Right atrium auricular region (tissue), 2 donors: ENCODE measurements at regions not wholly inside any gene's neighbourhood (a gene's known extent, or its start where the extent isn't known, plus 50 kb on each side); places are given as distances from the start of the nearest gene placed in this dataset.

Source experiments
- DNase-seq: peaks from one replicate; pipeline ENCODE4 v3.0.0-alpha.2; 2019; ENCODE audit warnings: low spot score
- H3K27ac ChIP-seq, 2 donors: fragments of 200-600 bp; sonication (generic); 1 replicate in 1 of 2; 2 replicates in 1 of 2; pipeline ENCODE4 v1.5.1; 2016 to 2019
- H3K27me3 ChIP-seq, 2 donors: fragments of 200-600 bp; sonication (generic); one replicate each; pipeline versions ENCODE4 v1.5.1 to v1.6.0; 2017 to 2019
- H3K36me3 ChIP-seq: fragments of 200-600 bp; sonication (generic); one replicate; pipeline ENCODE4 v1.5.1; 2016
- H3K4me1 ChIP-seq, 2 donors: fragments of 200-600 bp; sonication (generic); one replicate each; pipeline versions ENCODE4 v1.5.1 to v1.6.0; 2017 to 2019
- H3K4me3 ChIP-seq, 2 donors: fragments of 200-600 bp; sonication (generic); 1 replicate in 1 of 2; 2 replicates in 1 of 2; pipeline ENCODE4 v1.5.1; 2017 to 2019; ENCODE audit warnings: mild to moderate bottlenecking in 1 of 2, moderate library complexity in 1 of 2
- H3K9me3 ChIP-seq, 2 donors: fragments of 200-600 bp; sonication (generic); one replicate each; pipeline ENCODE4 v1.5.1; 2019
- TF ChIP-seq, protein P1 (sequence below), 2 donors: fragments of 200-600 bp; sonication (generic); IDR thresholded peaks; one replicate each; pipeline ENCODE4 v1.5.1; 2019; ENCODE audit warnings: antibody characterized with exemption in 2 of 2

DNA sequence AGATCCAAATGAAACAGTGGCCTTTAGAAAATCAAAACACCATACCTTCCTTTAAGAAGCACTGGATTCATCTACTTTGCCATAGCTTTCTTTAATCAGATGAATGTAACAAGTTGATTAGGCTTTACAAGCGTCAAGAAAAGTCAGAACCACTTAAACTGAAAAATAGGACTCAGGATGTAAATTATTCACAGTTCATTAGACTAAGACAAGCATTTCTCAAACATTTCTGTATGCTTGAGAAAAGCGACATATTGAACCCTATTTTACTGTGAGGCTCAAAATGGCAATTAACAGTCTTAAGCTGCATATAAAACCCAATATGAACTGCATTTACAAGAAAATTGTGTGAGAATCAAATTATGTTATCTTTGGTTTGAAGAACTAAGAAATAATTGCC lies 256.7 kb upstream of the SNX7 start:
- Histone ChIP-seq H3K9me3 (no peaks in the 10 kb centered on the region), H3K4me1 (no peaks in the 10 kb centered on the region), H3K36me3 (no peaks in the 10 kb centered on the region), H3K27me3 (no peaks in the 10 kb centered on the region), H3K27ac (no peak overlapping the region), H3K4me3 (no peak overlapping the region)
- TF ChIP-seq, protein P1, sequence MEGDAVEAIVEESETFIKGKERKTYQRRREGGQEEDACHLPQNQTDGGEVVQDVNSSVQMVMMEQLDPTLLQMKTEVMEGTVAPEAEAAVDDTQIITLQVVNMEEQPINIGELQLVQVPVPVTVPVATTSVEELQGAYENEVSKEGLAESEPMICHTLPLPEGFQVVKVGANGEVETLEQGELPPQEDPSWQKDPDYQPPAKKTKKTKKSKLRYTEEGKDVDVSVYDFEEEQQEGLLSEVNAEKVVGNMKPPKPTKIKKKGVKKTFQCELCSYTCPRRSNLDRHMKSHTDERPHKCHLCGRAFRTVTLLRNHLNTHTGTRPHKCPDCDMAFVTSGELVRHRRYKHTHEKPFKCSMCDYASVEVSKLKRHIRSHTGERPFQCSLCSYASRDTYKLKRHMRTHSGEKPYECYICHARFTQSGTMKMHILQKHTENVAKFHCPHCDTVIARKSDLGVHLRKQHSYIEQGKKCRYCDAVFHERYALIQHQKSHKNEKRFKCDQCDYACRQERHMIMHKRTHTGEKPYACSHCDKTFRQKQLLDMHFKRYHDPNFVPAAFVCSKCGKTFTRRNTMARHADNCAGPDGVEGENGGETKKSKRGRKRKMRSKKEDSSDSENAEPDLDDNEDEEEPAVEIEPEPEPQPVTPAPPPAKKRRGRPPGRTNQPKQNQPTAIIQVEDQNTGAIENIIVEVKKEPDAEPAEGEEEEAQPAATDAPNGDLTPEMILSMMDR (IDR thresholded peaks at IDR 0.05), result no peak
- no peak for DNase-seq

DNA sequence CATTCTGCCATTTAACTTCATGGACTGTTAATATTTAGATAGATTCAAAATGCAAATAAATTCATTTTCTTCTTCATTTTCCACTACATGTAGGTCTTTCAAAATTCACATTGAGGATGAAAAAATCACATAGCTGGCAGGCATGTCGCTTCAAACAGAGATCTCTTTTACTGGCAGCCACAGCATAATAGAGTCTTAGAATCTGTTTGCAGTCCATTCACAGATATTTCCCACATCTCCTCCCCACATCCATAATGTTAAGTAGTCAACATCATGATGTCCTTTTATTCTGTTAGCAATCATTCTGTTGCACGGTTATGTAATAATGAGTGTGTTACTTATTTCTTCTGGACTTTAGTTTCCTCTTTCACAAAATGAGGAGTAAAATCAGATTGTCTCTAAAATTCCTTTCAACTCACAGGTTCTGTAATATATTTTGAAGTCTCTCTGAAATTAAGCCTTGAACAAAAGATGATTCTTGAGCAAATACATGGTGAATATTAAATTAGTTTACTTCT lies 257.5 kb upstream of the SNX7 start:
- DNase-seq, result no peak
- Histone ChIP-seq H3K9me3 (no peaks in the 10 kb centered on the region), H3K4me3 (no peak overlapping the region), H3K4me1 (no peaks in the 10 kb centered on the region), H3K27me3 (no peaks in the 10 kb centered on the region), H3K36me3 (no peaks in the 10 kb centered on the region), H3K27ac (no peak overlapping the region)
- TF ChIP-seq, protein P1 (IDR thresholded peaks at IDR 0.05), result no peak

DNA sequence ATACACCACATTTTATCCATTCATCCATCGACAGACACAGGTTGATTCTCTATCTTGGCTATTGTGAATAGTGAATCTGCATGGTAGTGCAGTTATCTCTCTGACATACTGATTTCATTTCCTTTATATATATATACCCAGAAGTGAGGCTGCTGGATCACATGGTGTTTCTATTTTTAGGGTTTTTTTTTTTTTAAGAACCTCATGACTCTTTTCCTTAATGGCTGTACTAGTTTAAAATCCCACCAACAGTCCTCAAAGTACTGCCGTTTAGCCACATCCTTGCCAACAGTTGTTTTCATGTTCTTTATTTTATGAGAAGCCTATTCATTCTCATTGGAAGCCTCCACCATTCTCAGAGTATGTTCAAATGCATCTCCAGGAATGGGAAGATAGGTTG lies 258.7 kb upstream of the SNX7 start:
- Histone ChIP-seq H3K4me3 (no peak overlapping the region), H3K27ac (no peak overlapping the region), H3K36me3 (no peaks in the 10 kb centered on the region), H3K27me3 (no peaks in the 10 kb centered on the region), H3K9me3 (no peaks in the 10 kb centered on the region), H3K4me1 (no peaks in the 10 kb centered on the region)
- DNase-seq, result no peak
- TF ChIP-seq, protein P1 (IDR thresholded peaks at IDR 0.05), result no peak

DNA sequence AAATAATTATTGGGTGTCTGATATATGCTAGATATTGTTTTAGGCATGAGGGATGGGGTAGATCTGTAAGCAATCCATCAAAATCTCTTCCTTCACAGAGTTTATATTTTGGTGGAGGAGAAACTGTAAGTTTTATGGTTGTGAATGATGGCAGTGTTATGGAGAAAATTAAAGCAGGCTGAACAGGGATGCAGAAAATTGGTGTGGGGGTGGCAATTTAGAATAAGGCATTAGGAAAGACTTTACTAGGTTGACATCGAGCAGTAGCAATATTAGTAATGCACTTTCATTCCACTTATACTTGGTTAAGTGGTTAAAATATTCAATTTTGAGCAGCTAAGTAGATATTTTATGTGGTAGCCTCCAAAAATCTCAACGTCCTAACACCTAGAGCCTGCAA lies 261.1 kb upstream of the SNX7 start:
- H3K27ac ChIP-seq, result no peak overlapping the region
- TF ChIP-seq, protein P1 (IDR thresholded peaks at IDR 0.05), result no peak
- H3K36me3 ChIP-seq, result no peaks in the 10 kb centered on the region
- H3K4me1 ChIP-seq, result no peaks in the 10 kb centered on the region
- H3K9me3 ChIP-seq, result no peaks in the 10 kb centered on the region
- DNase-seq, result no peak
- no peaks in the 10 kb centered on the region for H3K27me3 ChIP-seq
- H3K4me3 ChIP-seq, result no peak overlapping the region

- Histone ChIP-seq H3K9me3 (no peaks in the 10 kb centered on the region), H3K27ac (no peak overlapping the region), H3K4me1 (no peaks in the 10 kb centered on the region), H3K4me3 (no peak overlapping the region), H3K36me3 (no peaks in the 10 kb centered on the region), H3K27me3 (no peaks in the 10 kb centered on the region)
- TF ChIP-seq, protein P1 (IDR thresholded peaks at IDR 0.05), result no peak
- DNase-seq, result no peak
Observed at GRCh38 chr1:98399218-98399617, 262.3 kb upstream of the SNX7 start.

DNA sequence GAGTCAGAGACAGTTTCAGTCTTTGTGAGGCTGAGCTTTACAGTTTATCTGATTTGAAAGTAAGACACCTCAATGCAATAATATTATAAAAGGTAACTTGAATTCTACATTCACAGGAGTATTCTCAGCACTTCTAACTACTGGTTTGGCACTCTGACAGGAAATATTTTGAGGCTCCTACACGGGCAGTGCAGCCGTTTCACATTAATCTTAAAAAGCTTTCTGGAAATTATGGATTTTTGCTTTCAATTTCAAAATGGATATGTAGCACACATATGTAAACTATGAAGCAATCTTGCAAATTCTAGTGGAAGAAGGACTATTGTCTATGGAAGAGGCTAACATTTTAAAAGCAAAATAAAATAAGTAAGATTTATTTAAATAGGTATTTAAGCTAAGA lies 262.9 kb upstream of the SNX7 start:
- Histone ChIP-seq H3K4me3 (no peak overlapping the region), H3K36me3 (no peaks in the 10 kb centered on the region), H3K27ac (no peak overlapping the region), H3K27me3 (no peaks in the 10 kb centered on the region), H3K4me1 (no peaks in the 10 kb centered on the region), H3K9me3 (no peaks in the 10 kb centered on the region)
- TF ChIP-seq, protein P1 (IDR thresholded peaks at IDR 0.05), result no peak
- no peak for DNase-seq
